CMK (cell line): ENCODE measurements at regions not wholly inside any gene's neighbourhood (a gene's known extent, or its start where the extent isn't known, plus 50 kb on each side); places are given as distances from the start of the nearest gene placed in this dataset.

Experiments used
- DNase-seq: peaks from one replicate; pipeline ENCODE4 v3.0.0-alpha.2; 2010; ENCODE audit warnings: low read depth

DNA sequence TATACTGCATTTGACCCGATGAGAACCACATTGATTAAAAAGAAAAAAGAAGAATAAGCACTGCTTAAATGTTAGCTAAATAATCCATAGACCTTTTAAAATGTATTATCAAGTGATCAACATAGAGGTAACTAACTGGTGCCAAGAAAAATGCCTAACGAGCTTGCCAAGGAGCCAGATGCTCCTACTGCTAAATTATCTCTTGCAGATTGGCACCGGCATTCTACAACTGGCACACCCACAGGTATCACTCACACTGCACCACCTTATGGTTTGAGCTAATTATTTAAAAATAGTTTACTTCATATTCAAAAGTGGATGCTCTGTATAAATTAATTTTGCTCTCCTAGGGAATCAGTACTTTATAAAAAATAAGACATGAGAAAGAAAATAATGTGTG is 341.6 kb upstream of the CDH7 start:
- no peak for DNase-seq

DNA sequence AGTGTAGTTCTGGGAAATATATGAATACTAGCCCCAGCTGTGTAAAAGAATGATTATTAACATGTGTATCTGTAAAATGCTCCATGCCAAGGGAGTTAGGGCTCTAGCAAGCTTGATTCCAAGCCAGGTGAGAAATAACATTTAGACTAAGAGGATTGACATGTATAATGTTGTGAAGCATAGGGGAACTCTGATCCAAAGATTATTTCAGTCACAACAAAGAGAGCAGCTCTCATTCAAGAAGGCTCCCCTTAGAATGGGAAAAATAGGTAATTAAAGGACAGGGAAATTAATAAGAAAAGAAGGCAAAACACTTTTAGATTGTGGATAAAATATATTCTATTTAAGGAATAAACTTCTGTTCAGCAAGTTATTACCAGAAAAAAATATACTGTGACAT is 347.3 kb upstream of the CDH7 start:
- no peak for DNase-seq

DNA sequence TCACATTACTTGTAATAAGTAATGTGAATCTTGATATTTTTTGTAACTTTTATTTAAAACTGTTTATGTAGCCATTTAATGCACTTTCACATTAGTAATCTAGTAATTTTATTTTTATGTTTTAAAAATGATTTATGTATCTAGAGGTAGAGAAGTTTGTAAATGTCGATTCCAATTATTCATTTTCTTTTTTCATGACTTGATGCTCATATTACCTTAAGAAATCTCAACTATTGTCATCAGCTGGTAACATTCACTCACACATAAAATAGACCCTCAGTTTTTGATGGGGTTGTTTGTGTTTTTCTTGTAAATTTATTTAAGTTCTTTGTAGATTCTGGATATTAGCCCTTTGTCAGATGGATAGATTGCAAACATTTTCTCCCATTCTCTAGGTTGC is 351.7 kb upstream of the CDH7 start:
- DNase-seq = no peak

DNA sequence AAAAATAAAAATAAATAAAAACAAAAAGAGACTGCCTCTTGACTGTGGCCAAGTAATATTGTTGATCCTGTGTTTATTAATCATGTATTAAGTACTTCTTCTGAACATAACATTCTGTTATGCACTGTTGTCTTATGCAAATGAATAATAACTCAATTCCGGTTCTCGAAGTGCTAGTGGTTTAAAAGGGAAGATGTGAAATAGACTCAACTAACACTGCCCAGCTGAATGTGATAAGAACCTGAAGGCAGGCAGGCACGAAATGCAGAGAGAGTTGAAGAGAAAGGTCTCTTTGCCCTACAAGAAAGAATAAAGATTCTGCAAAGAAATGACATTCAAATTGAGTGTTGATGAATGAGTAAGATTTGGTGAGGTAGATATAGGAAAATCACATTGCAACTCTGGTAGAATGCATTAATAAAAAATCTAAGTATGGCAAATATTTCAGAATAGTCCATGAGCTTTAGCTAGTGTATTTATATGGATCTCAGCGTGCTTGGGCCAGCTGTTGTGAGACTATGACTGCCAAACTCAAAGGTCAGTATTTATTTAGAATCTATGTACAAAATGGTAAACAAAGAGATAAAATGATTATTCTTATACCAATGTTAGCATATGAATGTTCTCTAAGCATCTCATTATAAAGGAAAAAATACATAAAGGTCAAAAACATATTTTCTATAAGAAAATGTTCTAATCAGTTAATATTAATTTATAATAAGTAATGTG is 352.3 kb upstream of the CDH7 start:
- no peak for DNase-seq

DNA sequence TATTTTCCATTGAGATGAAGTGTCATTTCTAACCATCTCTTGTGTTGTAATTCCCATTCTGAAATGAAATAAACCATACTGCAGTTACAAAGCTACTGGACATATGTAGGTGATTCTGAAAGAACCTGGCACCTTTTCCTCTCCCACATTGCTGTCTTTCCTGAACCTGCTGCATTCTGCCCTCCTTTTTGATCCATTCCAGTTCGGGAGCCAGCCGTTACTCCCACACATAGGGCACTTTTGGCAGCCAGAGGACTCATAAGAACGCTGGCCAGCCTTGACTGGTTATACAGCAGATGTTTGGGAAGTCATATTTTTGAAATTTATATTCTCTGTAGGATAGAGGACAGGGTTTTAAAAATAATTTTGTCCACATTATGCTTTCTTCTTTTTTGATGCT is 369.8 kb upstream of the CDH7 start:
- no peak for DNase-seq

DNA sequence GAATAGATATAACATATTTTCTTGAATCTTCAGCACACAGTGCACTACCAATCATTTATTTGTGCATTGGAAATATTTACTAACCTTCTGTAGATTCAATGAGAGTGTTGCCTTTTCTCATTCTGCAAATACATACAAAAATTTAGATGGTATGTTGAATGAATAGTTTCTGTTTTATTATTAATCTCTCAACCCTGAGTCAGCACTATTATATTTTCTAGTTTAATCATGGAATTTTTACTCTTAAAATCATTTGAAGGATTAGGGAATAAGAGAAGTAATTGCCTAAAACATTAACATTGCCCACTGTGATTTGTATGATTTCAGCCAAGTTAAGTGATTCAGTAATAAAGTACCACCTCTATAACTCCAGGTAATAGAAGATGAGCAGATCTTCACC is 370.2 kb upstream of the CDH7 start:
- DNase-seq = no peak

DNA sequence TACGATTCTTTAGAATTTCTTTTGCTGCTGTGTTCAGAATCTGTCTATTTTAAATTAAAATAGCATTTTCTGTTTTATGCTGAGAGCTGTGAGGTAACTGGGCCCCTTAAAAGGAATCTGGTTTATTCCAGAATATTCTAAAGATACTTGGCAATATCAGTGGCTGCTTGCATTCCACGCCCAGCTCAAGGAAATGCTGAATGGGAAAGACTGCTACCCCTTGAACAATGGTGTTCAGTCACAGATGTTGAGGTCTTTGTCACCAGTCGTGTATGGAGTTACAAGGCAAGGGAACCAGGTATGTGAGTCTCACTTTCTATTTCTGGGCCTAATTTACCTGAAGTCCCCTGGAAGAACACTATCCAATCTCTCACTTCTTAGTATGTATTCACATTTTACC is 377.9 kb upstream of the CDH7 start:
- DNase-seq = no peak

DNA sequence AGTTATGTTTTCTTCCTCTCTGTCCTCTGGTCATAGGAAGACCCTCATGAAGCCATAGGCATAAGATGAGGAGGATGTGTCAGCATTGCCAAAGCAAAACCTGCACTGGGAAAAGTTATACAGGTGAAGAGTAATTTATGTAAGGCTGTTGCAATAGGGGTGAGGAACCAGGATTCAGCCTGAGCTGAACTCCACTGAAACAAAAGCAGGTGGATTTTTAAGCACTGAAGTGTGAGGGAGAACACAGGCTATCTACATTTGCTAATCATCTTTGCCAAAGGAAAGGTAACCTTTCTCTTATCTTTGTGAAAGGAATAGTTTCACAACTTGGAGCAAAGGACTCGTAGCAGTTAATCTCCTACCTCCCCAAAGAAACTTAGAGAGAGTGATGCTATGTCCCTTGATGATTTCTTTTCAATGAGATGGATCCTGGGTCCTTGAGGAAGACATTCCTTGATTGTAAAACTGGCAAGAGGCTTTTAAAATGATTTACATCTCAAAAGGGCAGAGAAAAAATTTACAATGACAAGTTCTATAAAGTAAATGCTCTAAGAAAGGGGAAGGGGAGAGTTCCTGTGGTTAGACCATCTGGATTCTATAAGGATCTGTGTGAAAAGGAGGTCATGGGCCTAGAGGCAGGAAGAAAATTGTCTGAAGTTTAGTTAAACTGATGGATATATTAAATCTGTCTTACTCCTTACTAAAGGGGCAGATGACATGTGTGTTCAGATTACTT is 385.4 kb upstream of the CDH7 start:
- no peak for DNase-seq

DNA sequence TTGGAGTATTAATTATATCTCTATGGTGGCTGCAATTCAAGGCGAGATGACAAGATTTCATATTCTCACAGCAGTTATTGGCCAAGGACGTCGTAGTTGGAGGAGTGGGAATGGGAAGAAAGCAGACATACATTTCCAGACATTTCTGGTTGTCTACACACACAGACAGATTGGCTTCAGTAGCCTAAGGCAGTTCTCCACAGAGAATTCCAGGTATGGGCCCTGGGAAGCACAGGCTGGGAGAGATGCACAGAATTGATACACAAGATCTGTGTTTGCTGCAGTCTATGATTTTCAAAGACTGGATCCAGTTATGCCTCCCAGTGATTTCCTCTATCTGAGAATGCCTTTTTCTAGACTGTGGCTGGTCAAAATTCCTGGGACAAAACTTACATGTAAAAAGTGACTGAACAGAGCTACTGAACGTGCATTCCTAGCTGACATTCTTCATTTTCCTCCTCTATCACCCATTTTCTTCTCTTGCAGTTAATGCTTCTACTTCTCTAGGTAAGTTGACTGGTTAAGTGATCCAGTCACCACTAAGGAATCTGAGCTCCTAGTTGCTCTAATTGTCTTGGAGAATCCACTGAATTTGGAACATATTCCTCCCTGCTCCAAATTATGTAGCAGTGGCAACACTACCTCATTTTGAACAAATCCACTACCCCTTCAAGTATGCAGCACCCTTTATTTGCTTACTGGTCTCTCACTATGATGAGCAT is 386.7 kb upstream of the CDH7 start:
- no peak for DNase-seq

DNA sequence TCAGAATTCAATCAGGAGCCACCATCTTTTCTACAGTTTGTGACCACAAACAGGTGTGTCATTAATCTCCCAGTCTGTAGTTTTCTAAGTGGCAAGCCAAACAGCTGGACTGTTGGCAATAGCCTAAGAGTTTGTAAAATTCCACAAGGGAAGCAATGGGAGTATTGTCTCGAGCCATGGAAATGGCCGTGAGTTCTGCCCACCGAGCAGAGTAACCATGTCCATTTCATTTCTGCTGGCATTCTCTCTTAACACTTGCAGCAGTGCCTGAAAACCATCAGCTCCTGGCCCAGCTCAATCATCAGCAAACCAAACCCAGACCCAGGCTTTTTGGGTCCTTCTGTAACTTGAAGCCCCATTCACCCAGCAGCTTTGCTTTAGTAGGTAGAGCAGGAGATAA is 387.8 kb upstream of the CDH7 start:
- no peak for DNase-seq

DNA sequence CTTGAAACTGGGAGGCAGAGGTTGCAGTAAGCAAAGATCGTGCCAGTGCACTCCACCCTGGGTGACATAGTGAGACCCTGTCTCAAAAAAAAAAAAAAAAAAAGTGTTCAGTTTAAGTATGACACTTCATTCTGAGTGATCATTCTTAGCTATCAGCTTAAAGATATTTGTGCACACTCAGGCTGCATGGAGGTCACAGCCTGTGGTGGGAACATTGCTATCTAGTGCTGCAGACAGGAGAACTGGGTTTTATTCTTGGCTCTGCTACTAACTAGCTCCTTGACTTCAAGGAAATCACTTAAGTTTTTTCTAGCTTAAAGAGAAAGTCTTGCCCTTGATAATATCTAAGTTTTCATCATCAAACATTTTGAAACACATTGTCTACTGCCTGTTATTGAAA is 391.3 kb upstream of the CDH7 start:
- no peak for DNase-seq

DNA sequence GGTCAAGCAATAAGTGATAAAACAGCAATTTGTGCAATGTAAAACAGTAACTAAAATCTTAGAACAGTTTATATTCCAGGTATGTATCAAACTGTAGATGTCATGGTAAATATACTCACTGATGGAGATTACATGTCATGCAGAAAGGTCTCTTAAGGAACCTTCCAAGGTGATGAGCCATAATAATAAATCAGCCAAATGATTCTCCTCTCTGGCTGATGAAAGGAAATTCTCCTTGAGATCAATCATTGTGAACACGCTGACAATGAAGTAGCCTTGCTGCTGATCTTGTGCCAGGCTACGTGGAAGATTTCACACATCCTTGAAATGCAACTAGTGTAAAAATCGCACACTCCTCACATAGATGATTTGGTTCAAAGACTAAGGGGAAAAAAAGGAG is 392.5 kb upstream of the CDH7 start:
- no peak for DNase-seq

DNA sequence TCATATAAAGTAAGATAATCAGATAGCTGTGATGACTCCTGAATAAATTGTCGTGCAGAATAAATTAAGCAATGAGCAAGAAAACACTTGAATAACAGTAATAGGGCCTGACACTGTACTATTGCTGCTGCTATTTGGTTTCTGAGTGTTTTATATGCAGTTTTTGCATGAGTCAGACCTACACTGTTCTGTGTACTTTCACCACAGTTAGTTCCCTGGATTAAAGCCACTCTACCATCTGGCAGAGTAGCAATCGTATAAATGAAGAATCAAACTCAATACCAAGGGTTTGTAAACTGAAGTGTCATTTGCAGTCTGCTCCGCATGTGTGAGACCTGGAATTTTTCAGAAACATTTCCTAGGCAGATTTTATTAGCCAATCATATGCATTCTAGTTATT is 398.6 kb upstream of the CDH7 start:
- DNase-seq = no peak

DNA sequence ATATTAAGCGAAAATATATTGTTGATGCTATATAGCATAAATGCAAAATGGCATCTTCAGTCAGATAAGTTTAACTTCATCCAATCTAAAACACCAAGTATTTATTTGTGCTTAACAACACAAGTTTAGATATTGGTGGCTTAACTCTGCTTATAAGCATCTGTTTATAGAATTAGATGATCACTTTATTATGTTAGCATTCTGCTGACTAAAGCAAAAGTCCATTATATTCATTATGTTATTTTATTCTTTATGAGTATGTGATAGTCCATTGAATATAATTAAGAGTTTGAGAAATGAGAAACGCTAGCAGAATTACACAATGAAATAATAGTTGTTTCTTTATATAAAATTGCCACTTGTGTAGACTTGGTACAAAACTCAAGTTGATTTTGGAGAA is 401.2 kb upstream of the CDH7 start:
- DNase-seq = no peak

DNA sequence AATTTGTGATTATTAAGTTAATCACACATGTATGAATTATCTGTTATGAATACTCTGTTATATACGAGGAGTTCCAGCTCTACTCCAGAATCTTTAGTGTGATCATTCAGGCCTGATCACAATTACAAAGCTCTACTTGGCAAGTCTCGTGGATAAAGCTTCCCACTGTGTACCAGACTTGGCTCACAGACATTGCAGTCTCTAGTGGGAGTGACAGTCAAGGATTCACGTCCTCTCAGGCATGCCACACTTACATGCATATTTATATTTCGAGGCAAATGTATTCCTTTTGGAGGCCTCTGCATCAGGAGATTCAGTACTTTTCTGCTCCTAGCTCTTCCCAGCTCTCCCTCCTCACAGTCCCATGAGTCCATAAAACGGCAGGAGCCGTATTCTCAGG is 403.4 kb upstream of the CDH7 start:
- no peak for DNase-seq

DNA sequence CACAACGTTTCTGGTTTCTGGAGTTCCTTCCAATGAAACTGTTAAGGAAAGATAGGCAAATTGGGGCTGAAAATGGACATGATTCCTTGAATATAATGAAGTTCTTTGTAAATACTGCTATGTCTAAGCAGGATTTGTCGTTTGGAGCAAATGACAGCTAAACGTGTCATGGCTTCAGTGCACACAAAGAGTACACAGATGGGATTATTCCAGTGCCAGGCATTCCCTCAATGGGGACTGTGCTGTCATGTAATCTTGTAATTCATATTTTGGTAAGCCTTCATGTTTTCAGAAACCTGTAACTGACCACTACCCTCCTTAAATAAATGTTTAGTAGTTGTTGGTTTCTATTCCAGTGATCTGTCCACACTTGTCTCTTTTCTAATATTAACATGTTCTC is 404.7 kb upstream of the CDH7 start:
- DNase-seq = no peak

DNA sequence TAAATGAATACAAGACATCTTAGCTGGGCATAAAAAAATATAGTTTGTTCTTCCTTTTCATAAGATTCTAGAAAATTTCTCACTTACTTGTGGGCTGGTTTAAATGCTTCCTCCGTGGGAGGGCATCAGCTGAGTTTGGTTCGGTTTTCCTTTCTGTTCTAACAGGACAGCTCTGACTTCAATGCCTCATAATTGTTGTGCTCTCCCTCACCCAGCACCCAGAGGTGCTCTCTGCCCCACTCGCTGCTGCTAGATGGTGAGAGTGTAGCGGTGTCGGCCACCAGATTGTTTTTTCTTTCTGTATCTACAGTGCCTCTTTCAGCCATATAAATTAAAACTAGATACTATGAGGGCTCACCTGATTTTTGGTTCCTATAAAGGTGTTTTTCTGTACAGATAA is 407.2 kb upstream of the CDH7 start:
- DNase-seq = no peak

DNA sequence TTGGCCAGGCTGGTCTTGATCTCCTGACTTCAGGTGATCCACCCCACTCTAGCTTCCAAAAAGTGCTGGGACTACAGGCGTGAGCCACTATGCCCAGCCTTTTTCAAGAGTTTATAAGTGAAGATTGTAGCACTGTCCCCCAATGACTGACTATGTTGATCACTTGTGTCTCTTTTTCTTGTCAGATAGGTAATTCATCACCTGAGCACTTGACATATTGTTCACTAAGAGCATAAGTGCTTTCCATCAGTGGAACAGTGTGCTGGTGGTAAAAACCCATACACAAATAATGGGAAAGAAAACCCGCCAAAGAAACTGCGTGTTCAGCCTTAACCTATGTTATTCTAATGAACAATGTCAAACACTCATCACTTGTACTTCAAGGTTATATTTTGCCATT is 414.4 kb upstream of the CDH7 start:
- no peak for DNase-seq

DNA sequence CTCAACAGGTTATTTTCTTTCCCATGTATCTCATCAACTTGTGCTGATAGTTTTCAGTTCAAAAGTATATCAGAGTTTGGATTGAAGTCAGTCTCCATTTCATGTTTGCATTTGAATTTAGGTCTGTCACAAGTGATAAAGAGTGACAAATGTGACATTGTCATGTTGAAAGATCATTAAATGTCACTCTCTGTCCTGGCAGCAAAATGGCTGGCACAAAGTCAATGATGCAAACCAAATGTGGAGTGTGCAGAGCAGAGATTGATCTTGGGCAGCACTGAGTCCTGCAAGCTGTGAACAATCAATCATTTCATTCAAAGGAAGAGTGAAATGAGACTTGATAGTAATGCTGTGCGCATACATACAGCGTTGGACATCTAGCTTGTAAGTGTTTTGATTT is 421.8 kb upstream of the CDH7 start:
- no peak for DNase-seq

DNA sequence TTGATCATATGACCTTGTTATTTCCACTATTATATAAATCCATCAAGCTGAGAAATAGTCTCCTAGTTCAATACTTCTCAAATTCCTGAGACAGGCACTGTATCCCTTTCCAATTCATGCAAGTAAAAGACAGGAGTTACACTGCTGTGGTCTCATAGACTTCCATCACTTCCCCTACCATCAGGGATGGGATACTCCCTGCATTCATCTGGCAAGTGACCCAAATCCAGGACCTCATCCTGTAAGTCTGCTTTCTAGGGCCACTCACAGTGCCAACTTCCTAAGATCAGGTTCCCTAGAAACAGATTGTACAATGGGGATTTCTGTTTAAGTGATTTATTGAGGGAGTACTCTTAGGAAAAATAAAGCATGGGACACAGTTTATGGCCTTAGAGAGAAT is 424.0 kb upstream of the CDH7 start:
- no peak for DNase-seq

DNA sequence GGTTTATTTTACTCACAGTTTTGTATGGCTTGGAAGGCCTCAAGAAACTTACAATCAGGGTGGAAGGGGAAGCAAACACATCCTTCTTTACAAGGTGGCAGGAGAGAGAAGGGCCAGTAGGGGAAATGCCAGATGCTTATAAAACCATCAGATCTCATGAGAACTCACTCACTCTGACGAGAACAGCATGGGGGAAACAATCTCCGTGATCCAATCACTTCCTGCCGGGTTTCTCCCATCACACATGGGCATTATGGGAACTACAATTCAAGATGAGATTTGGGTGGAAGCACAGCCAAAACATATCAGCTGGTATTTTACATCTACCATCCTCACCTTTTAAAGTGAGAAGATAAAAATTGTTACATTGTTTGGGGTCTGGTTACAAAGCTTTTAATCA is 427.9 kb upstream of the CDH7 start:
- DNase-seq = no peak

DNA sequence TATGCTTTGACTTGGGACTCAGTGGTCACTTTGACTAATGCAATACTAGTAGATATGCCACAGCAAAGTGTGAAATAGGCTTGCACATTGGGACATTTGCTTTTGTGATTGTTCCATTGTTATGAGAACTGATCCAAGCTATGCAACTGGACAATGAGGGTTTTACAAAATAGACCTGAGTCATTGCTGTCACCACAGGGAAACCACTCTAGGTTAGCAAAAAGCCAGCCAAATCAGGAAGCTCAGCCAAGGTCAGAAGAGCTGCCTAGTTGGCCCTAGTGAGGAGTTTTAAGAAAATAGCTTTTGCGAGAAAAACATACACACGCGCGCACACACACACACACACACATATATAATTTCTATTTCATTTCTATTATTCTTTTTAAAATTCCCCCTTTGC is 452.4 kb upstream of the CDH7 start:
- no peak for DNase-seq

DNA sequence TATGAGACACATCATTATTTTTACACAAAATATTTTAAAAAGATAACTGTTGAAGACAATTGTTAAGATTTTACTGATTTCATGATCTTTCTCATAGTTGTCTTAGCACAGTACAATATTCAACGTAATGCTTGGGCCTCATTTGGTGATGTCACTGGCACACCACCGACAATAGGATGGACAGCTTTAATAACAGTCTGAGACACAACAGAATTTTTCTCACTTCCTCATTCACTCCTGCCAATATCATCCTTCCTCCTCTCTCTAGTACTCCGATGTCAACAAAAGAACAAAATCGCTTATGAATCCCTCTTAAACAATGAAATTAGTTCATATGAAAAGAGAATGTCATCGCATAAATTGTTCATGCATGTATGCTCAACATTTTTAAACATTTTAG is 461.9 kb upstream of the CDH7 start:
- no peak for DNase-seq

DNA sequence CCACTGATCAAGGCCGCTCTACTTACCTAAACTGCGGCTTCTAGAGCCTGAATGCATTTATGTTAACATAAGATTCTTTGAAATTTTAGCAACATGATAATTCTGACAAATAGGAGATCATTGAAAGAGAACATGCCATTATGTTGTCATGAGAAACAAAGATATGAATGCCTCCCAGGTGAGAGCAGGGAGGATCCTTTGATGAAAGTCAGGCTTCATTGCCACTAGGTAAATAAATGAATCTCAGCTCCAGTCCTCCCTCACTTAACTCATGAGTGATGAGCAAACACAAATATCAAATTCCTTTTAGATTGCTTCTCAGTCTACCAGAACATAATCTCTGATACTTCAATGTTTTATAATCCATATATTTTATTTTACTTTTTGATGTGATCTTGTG is 463.2 kb upstream of the CDH7 start:
- no peak for DNase-seq
